WTC11 (cell line): ENCODE measurements at regions not wholly inside any gene's neighbourhood (a gene's known extent, or its start where the extent isn't known, plus 50 kb on each side); places are given as distances from the start of the nearest gene placed in this dataset.

ENCODE experiments used
- ATAC-seq: fragments of 200-7000 bp; cut with Tn5 transposase; 2 replicates; pipeline ENCODE4 v1.10.0; 2021; ENCODE audit warnings: mild to moderate bottlenecking, moderate library complexity
- CTCF ChIA-PET: fragments of 300-600 bp; sonication (Branson Sonifier 250); formaldehyde crosslinking; loops from one replicate; lab custom pipeline; 2021; ENCODE audit warnings: antibody characterized with exemption; lab: Charles Lee
- POLR2A ChIA-PET: fragments of 350-600 bp; sonication (Branson Sonifier 250); formaldehyde crosslinking; loops from one replicate; lab custom pipeline; 2021; ENCODE audit warnings: antibody characterized with exemption; lab: Charles Lee
- DNase-seq: peaks from one replicate; pipeline ENCODE4 v3.0.0; 2021; ENCODE audit warnings: low spot score
- H3K27ac Mint-ChIP-seq: 2 replicates; pipeline ENCODE4 v1.8.0; 2021; ENCODE audit warnings: mixed read lengths
- H3K27me3 Mint-ChIP-seq: 2 replicates; pipeline ENCODE4 v1.8.0; 2021; ENCODE audit warnings: low read depth, mild to moderate bottlenecking, moderate library complexity, mixed read lengths
- H3K36me3 Mint-ChIP-seq: 2 replicates; pipeline ENCODE4 v1.8.0; 2021; ENCODE audit warnings: mixed read lengths
- H3K4me1 Mint-ChIP-seq: 2 replicates; pipeline ENCODE4 v1.8.0; 2022; ENCODE audit warnings: mixed read lengths
- H3K4me3 Mint-ChIP-seq: 2 replicates; pipeline ENCODE4 v1.8.0; 2021; ENCODE audit warnings: mild to moderate bottlenecking, moderate library complexity, mixed read lengths
- H3K9me3 Mint-ChIP-seq: 2 replicates; pipeline ENCODE4 v1.8.0; 2021; ENCODE audit warnings: mixed read lengths
- CREM ChIP-seq: sonication (generic); formaldehyde crosslinking; IDR thresholded peaks from 2 replicates; pipeline ENCODE4 v1.8.1; 2022; ENCODE audit warnings: mild to moderate bottlenecking, missing genetic modification reagents, moderate library complexity
- FOXJ3 ChIP-seq: sonication (generic); formaldehyde crosslinking; IDR thresholded peaks from 2 replicates; pipeline ENCODE4 v1.9.0; 2021; ENCODE audit warnings: missing genetic modification reagents, mild to moderate bottlenecking, borderline replicate concordance
- JAZF1 ChIP-seq: fragments of 250-450 bp; sonication (Bioruptor Pico); IDR thresholded peaks from 2 replicates; pipeline ENCODE4 v1.9.0; 2021; ENCODE audit warnings: moderate library complexity, mild to moderate bottlenecking, inconsistent platforms
- TEAD1 ChIP-seq: sonication (generic); formaldehyde crosslinking; IDR thresholded peaks from 2 replicates; pipeline ENCODE4 v1.8.0; 2022; ENCODE audit warnings: mild to moderate bottlenecking, missing genetic modification reagents
- ZNF121 ChIP-seq: sonication (generic); formaldehyde crosslinking; IDR thresholded peaks from 2 replicates; pipeline ENCODE4 v1.8.0; 2023; ENCODE audit warnings: missing genetic modification reagents
- ZNF138 ChIP-seq: sonication (generic); formaldehyde crosslinking; conservative IDR thresholded peaks from 2 replicates; pipeline ENCODE4 v1.8.1; 2022; ENCODE audit warnings: mild to moderate bottlenecking, moderate library complexity, missing genetic modification reagents
- TF ChIP-seq, protein P1 (sequence below): sonication (generic); formaldehyde crosslinking; IDR thresholded peaks from 2 replicates; pipeline ENCODE4 v1.8.1; 2022; ENCODE audit warnings: mild to moderate bottlenecking, missing genetic modification reagents, moderate library complexity, borderline replicate concordance
- TF ChIP-seq, protein P2 (sequence below): sonication (generic); formaldehyde crosslinking; conservative IDR thresholded peaks from 2 replicates; pipeline ENCODE4 v1.8.1; 2022; ENCODE audit warnings: mild to moderate bottlenecking, missing genetic modification reagents
- TF ChIP-seq, protein P3 (sequence below): sonication (generic); formaldehyde crosslinking; IDR thresholded peaks from 2 replicates; pipeline ENCODE4 v1.8.1; 2023; ENCODE audit warnings: mild to moderate bottlenecking, missing genetic modification reagents, borderline replicate concordance
- TF ChIP-seq, protein P4 (sequence below): fragments of 250-450 bp; sonication (Bioruptor Pico); conservative IDR thresholded peaks from 2 replicates; pipeline ENCODE4 v1.9.0; 2021; ENCODE audit warnings: mild to moderate bottlenecking
- TF ChIP-seq, protein P5 (sequence below): sonication (generic); formaldehyde crosslinking; IDR thresholded peaks from 2 replicates; pipeline ENCODE4 v1.8.0; 2022; ENCODE audit warnings: missing genetic modification reagents

GRCh38 chr13:23087880-23088279, 92.9 kb upstream of the SGCG start (continued):
- TF ChIP-seq CREM (CRISPR knock-in tag): no peak

DNA sequence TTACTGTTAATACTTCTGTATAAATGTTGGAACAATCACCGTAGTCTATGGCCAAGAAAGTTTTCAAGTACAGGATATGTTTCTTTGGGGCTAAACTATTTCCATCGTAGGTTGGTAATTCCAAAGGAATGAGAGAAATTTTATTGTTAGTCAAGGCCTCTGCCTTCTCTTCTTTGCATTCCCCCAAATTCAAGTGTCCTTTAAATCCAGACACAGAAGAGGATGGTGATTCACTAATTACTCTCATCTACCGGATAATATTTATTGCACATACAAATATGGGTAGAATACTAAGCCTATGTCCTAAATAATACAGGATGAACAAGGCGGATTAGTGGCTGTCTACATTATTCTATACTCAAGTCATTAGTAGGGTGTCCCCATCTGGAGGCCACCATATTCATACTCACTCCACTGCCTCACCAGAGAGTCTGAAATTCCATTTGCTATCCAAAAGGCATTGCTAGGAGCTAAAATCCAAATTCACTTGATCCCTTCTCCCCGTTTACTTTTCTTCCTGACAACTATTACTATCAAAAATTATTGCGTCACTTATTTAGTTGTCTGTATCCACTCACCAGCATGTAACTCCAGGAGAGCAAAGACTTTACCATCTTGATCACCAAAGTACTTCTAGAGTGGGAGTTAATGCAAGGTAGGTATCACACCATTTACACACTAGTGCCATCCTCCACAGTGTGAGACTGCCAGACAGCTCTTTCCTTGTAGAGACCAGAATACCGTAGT, 82.4 kb upstream of the SGCG start:
- H3K4me3 Mint-ChIP-seq: no peak overlapping the region

DNA sequence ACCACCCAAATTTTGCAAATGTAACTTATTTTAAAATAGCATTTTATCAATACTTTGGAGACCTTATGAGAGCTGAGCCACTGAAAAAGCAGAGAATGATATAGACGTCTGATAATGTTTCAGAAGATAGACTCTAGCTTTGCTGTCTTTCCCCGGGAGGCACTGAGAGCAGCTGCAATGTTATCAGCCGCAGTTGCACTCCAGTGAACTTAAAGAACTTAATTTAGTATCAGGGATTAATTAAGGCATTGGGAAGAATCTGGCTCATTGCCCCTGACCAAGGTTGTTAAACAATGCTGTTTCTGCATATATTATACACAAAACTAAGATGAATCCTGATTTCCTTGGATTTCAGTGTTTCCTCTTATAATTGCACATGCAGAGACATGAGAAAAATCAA, 75.7 kb upstream of the SGCG start:
- no peak for DNase-seq
- TF ChIP-seq TEAD1 (no peak), JAZF1 (no peak)
- TF ChIP-seq, protein P1, sequence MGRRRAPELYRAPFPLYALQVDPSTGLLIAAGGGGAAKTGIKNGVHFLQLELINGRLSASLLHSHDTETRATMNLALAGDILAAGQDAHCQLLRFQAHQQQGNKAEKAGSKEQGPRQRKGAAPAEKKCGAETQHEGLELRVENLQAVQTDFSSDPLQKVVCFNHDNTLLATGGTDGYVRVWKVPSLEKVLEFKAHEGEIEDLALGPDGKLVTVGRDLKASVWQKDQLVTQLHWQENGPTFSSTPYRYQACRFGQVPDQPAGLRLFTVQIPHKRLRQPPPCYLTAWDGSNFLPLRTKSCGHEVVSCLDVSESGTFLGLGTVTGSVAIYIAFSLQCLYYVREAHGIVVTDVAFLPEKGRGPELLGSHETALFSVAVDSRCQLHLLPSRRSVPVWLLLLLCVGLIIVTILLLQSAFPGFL: no peak
- TF ChIP-seq, protein P2, sequence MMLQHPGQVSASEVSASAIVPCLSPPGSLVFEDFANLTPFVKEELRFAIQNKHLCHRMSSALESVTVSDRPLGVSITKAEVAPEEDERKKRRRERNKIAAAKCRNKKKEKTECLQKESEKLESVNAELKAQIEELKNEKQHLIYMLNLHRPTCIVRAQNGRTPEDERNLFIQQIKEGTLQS: no peak
- TF ChIP-seq, protein P3, sequence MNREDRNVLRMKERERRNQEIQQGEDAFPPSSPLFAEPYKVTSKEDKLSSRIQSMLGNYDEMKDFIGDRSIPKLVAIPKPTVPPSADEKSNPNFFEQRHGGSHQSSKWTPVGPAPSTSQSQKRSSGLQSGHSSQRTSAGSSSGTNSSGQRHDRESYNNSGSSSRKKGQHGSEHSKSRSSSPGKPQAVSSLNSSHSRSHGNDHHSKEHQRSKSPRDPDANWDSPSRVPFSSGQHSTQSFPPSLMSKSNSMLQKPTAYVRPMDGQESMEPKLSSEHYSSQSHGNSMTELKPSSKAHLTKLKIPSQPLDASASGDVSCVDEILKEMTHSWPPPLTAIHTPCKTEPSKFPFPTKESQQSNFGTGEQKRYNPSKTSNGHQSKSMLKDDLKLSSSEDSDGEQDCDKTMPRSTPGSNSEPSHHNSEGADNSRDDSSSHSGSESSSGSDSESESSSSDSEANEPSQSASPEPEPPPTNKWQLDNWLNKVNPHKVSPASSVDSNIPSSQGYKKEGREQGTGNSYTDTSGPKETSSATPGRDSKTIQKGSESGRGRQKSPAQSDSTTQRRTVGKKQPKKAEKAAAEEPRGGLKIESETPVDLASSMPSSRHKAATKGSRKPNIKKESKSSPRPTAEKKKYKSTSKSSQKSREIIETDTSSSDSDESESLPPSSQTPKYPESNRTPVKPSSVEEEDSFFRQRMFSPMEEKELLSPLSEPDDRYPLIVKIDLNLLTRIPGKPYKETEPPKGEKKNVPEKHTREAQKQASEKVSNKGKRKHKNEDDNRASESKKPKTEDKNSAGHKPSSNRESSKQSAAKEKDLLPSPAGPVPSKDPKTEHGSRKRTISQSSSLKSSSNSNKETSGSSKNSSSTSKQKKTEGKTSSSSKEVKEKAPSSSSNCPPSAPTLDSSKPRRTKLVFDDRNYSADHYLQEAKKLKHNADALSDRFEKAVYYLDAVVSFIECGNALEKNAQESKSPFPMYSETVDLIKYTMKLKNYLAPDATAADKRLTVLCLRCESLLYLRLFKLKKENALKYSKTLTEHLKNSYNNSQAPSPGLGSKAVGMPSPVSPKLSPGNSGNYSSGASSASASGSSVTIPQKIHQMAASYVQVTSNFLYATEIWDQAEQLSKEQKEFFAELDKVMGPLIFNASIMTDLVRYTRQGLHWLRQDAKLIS: no peak
- TF ChIP-seq, protein P4, sequence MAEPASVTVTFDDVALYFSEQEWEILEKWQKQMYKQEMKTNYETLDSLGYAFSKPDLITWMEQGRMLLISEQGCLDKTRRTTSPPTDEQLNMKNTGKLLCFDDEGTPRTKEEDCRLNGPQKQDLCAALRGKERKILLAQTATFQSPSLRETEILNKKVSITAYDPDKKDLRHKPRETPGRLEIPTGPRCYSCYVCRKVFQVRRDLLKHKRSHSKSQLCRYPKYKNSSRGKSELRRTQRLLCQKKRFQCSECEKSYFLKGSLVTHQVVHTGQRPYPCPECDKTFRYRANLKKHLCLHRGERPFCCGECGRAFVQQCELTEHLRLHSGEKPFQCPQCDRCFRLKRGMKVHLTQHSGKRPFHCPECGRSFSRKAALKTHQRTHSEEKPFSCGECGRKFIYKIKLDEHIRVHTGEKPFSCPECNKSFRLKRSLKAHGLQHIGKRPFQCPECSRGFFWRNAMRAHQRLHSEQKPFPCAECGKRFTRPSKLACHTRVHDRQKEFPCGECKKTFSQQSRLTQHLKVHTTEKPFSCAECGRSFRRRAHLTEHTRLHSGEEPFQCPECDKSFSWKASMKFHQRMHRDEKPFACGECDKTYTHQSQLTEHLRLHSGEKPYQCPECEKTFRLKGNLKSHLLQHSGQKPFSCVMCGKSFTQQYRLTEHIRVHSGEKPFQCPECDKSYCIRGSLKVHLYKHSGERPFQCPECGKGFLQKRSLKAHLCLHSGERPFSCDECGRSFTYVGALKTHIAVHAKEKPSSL (CRISPR knock-in tag): no peak
- POLR2A ChIA-PET: no interaction called here
- Mint-ChIP-seq H3K27me3 (no peaks in the 10 kb centered on the region), H3K36me3 (no peaks in the 10 kb centered on the region), H3K27ac (no peak overlapping the region), H3K4me3 (no peak overlapping the region), H3K4me1 (no peaks in the 10 kb centered on the region), H3K9me3 (peaks cover 18% of the 10 kb centered on the region)
- CTCF ChIA-PET: interaction anchor here (1.8 kb wide), 1 partner anchor 54 kb away, joined by 6 read pairs; no protein-coding TSS in a partner anchor
- ATAC-seq: no peak

More for the DNA sequence above, 82.4 kb upstream of the SGCG start:
- Mint-ChIP-seq H3K36me3 (no peaks in the 10 kb centered on the region), H3K4me1 (no peaks in the 10 kb centered on the region), H3K27me3 (no peaks in the 10 kb centered on the region), H3K27ac (no peak overlapping the region), H3K9me3 (peaks cover 15% of the 10 kb centered on the region)
- DNase-seq: no peak
- ChIA-PET POLR2A (no interaction called here), CTCF (no interaction called here)
- ATAC-seq: no peak
- TF ChIP-seq ZNF121 (no peak), ZNF138 (CRISPR knock-in tag) (no peak), FOXJ3 (CRISPR knock-in tag) (no peak), TEAD1 (no peak)
- TF ChIP-seq, protein P5, sequence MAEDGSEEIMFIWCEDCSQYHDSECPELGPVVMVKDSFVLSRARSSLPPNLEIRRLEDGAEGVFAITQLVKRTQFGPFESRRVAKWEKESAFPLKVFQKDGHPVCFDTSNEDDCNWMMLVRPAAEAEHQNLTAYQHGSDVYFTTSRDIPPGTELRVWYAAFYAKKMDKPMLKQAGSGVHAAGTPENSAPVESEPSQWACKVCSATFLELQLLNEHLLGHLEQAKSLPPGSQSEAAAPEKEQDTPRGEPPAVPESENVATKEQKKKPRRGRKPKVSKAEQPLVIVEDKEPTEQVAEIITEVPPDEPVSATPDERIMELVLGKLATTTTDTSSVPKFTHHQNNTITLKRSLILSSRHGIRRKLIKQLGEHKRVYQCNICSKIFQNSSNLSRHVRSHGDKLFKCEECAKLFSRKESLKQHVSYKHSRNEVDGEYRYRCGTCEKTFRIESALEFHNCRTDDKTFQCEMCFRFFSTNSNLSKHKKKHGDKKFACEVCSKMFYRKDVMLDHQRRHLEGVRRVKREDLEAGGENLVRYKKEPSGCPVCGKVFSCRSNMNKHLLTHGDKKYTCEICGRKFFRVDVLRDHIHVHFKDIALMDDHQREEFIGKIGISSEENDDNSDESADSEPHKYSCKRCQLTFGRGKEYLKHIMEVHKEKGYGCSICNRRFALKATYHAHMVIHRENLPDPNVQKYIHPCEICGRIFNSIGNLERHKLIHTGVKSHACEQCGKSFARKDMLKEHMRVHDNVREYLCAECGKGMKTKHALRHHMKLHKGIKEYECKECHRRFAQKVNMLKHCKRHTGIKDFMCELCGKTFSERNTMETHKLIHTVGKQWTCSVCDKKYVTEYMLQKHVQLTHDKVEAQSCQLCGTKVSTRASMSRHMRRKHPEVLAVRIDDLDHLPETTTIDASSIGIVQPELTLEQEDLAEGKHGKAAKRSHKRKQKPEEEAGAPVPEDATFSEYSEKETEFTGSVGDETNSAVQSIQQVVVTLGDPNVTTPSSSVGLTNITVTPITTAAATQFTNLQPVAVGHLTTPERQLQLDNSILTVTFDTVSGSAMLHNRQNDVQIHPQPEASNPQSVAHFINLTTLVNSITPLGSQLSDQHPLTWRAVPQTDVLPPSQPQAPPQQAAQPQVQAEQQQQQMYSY: no peak
